H1 (cell line): ENCODE measurements at regions not wholly inside any gene's neighbourhood (a gene's known extent, or its start where the extent isn't known, plus 50 kb on each side); places are given as distances from the start of the nearest gene placed in this dataset.

ENCODE experiments used
- CTCF ChIA-PET: fragments of 300-600 bp; sonication (Branson Sonifier 250); formaldehyde crosslinking; loops from one replicate; lab custom pipeline; 2021; ENCODE audit not compliant: partially characterized antibody; lab: Charles Lee
- POLR2A ChIA-PET: fragments of 300-600 bp; sonication (Branson Sonifier 250); formaldehyde crosslinking; loops from one replicate; lab custom pipeline; 2021; ENCODE audit warnings: inconsistent platforms; ENCODE audit not compliant: partially characterized antibody; lab: Charles Lee
- DNase-seq, 2 experiments: peaks; one replicate each; pipeline versions ENCODE4 v3.0.0 to v3.0.0-alpha.2; 2010 to 2022; ENCODE audit warnings: low spot score in 2 of 2, low read depth in 1 of 2, mixed read lengths in 1 of 2
- FAIRE-seq: peaks from 2 replicates; lab custom pipeline; 2011; peaks lifted over from hg19 to GRCh38; lab: Jason Lieb, UNC
- H2AFZ ChIP-seq: 2 replicates; pipeline ENCODE4 v1.8.1; 2012; ENCODE audit warnings: low read length, inconsistent platforms
- H2AK5ac ChIP-seq: 2 replicates; pipeline ENCODE4 v1.6.1; 2013; ENCODE audit warnings: low read depth, low read length
- H2BK120ac ChIP-seq: replicated peaks from 2 replicates; pipeline ENCODE3; 2013; ENCODE audit warnings: low read depth, low read length, inconsistent platforms
- H2BK12ac ChIP-seq: 2 replicates; pipeline ENCODE4 v1.6.1; 2013; ENCODE audit warnings: low read depth, low read length
- H2BK15ac ChIP-seq: 2 replicates; pipeline ENCODE4 v1.6.1; 2013; ENCODE audit warnings: low read length
- H2BK20ac ChIP-seq: 2 replicates; pipeline ENCODE4 v1.6.1; 2013; ENCODE audit warnings: low read length
- H2BK5ac ChIP-seq: 2 replicates; pipeline ENCODE4 v1.6.1; 2013; ENCODE audit warnings: low read depth, low read length
- H3K14ac ChIP-seq: 2 replicates; pipeline ENCODE4 v1.6.1; 2013; ENCODE audit warnings: inconsistent platforms; ENCODE audit not compliant: insufficient read length
- H3K18ac ChIP-seq: 2 replicates; pipeline ENCODE4 v1.6.1; 2013; ENCODE audit warnings: low read length; ENCODE audit errors: extremely low read depth
- H3K23ac ChIP-seq: 2 replicates; pipeline ENCODE4 v1.6.1; 2013; ENCODE audit warnings: inconsistent platforms; ENCODE audit not compliant: insufficient read length
- H3K23me2 ChIP-seq: 2 replicates; pipeline ENCODE4 v1.6.1; 2013; ENCODE audit warnings: low read depth, low read length
- H3K27ac ChIP-seq: 2 replicates; pipeline ENCODE4 v1.6.1; 2011; ENCODE audit warnings: low read depth, low read length, inconsistent platforms
- H3K27me3 ChIP-seq, 4 experiments: replicated peaks in 1 of 4; 1 replicate in 1 of 4; 2 replicates in 3 of 4; pipeline versions ENCODE4 v1.6.1 to v1.8.1; 2011 to 2013; ENCODE audit warnings: low read length in 3 of 4, mild to moderate bottlenecking in 3 of 4, inconsistent platforms in 2 of 4, mixed read lengths in 2 of 4, moderate library complexity in 1 of 4; ENCODE audit not compliant: control insufficient read depth in 3 of 4, insufficient read depth in 3 of 4; ENCODE audit errors: extremely low read depth in 1 of 4
- H3K36me3 ChIP-seq, 4 experiments: 2 replicates each; pipeline versions ENCODE4 v1.6.1 to v1.8.1; 2011 to 2013; ENCODE audit warnings: mild to moderate bottlenecking in 4 of 4, low read length in 3 of 4, moderate library complexity in 2 of 4, control low read depth in 1 of 4, inconsistent platforms in 1 of 4; ENCODE audit not compliant: insufficient read depth in 4 of 4, control insufficient read depth in 2 of 4
- H3K4ac ChIP-seq: replicated peaks from 2 replicates; pipeline ENCODE3; 2013; ENCODE audit warnings: low read length, low read depth, mixed read lengths, inconsistent platforms; ENCODE audit not compliant: insufficient read length
- H3K4me1 ChIP-seq, 4 experiments: replicated peaks in 1 of 4; 1 replicate in 1 of 4; 2 replicates in 3 of 4; pipeline versions ENCODE4 v1.6.1 to v1.8.1; 2011 to 2013; ENCODE audit warnings: low read length in 3 of 4, inconsistent platforms in 2 of 4, mixed read lengths in 1 of 4; ENCODE audit not compliant: insufficient read depth in 4 of 4, control insufficient read depth in 3 of 4
- H3K4me2 ChIP-seq, 2 experiments: 2 replicates each; pipeline versions ENCODE4 v1.6.1 to v1.8.1; 2011 to 2013; ENCODE audit warnings: low read depth in 2 of 2, low read length in 2 of 2, control low read depth in 1 of 2, inconsistent platforms in 1 of 2, mild to moderate bottlenecking in 1 of 2; ENCODE audit not compliant: insufficient read depth in 1 of 2
- H3K4me3 ChIP-seq, 4 experiments: fragments of 200-600, 300-600 bp in 1 of 4; sonication (generic), shearing (Covaris generic), sonication (Bioruptor Twin) in 1 of 4; 2 replicates each; pipeline versions ENCODE4 v1.5.1 to v1.8.1; 2011 to 2016; ENCODE audit warnings: low read length in 4 of 4, low read depth in 3 of 4, control low read depth in 2 of 4, inconsistent platforms in 2 of 4, mild to moderate bottlenecking in 2 of 4, mixed read lengths in 1 of 4, moderate library complexity in 1 of 4; ENCODE audit not compliant: insufficient read depth in 2 of 4; ENCODE audit errors: extremely low read depth in 1 of 4
- H3K56ac ChIP-seq: replicated peaks from 2 replicates; pipeline ENCODE3; 2013; ENCODE audit warnings: low read depth, mild to moderate bottlenecking, mixed read lengths, low read length, inconsistent platforms; ENCODE audit not compliant: insufficient read length
- H3K79me1 ChIP-seq: 2 replicates; pipeline ENCODE4 v1.6.1; 2013; ENCODE audit warnings: low read depth, low read length, control low read depth
- H3K79me2 ChIP-seq, 2 experiments: 2 replicates each; pipeline versions ENCODE4 v1.6.1 to v1.8.1; 2012 to 2013; ENCODE audit warnings: low read length in 2 of 2, mild to moderate bottlenecking in 2 of 2, inconsistent platforms in 1 of 2; ENCODE audit not compliant: insufficient read depth in 2 of 2, control insufficient read depth in 1 of 2
- H3K9ac ChIP-seq, 4 experiments: replicated peaks in 1 of 4; 1 replicate in 1 of 4; 2 replicates in 3 of 4; pipeline versions ENCODE4 v1.6.1 to v1.8.1; 2011 to 2013; ENCODE audit warnings: low read depth in 3 of 4, low read length in 3 of 4, control low read depth in 2 of 4, mild to moderate bottlenecking in 2 of 4, moderate library complexity in 2 of 4, inconsistent platforms in 1 of 4; ENCODE audit errors: extremely low read depth in 1 of 4
- H3K9me3 ChIP-seq, 2 experiments: 2 replicates each; pipeline versions ENCODE4 v1.6.1 to v1.8.1; 2012 to 2013; ENCODE audit warnings: mild to moderate bottlenecking in 2 of 2, moderate library complexity in 2 of 2, control low read depth in 1 of 2, inconsistent platforms in 1 of 2, low read depth in 1 of 2, low read length in 1 of 2, mixed read lengths in 1 of 2; ENCODE audit not compliant: insufficient read depth in 2 of 2
- H4K20me1 ChIP-seq, 2 experiments: replicated peaks in 1 of 2; 2 replicates each; pipeline versions ENCODE3 to v1.8.1; 2011 to 2013; ENCODE audit warnings: inconsistent platforms in 2 of 2, low read length in 2 of 2, mild to moderate bottlenecking in 1 of 2; ENCODE audit not compliant: insufficient read depth in 2 of 2, control insufficient read depth in 1 of 2
- H4K5ac ChIP-seq: 2 replicates; pipeline ENCODE4 v1.6.1; 2013; ENCODE audit warnings: low read length, low read depth, mixed read lengths, inconsistent platforms; ENCODE audit not compliant: insufficient read length
- H4K8ac ChIP-seq: 2 replicates; pipeline ENCODE4 v1.8.0; 2013; ENCODE audit warnings: mild to moderate bottlenecking, moderate library complexity, low read length, inconsistent platforms; ENCODE audit not compliant: insufficient read depth; ENCODE audit errors: extremely low read depth
- H4K91ac ChIP-seq: replicated peaks from 2 replicates; pipeline ENCODE3; 2013; ENCODE audit warnings: low read length, mixed read lengths, inconsistent platforms; ENCODE audit not compliant: insufficient read length
- EGR1 ChIP-seq: IDR thresholded peaks from 2 replicates; pipeline ENCODE4 v1.6.1; 2011; ENCODE audit warnings: low read depth, low read length, borderline replicate concordance
- GTF2F1 ChIP-seq: IDR thresholded peaks from 2 replicates; pipeline ENCODE4 v1.6.1; 2012; ENCODE audit warnings: low read depth, low read length, improper control_type of control experiment, borderline replicate concordance
- HDAC2 ChIP-seq, 2 experiments: fragments of 300-600 bp in 1 of 2; sonication (generic) in 1 of 2; IDR thresholded peaks; 2 replicates each; pipeline ENCODE4 v1.6.1; 2011 to 2012; ENCODE audit warnings: low read depth in 2 of 2, low read length in 2 of 2, mild to moderate bottlenecking in 2 of 2, moderate library complexity in 2 of 2, borderline replicate concordance in 1 of 2, inconsistent platforms in 1 of 2
- KDM1A ChIP-seq: fragments of 200-600, 300-600 bp; sonication (generic); IDR thresholded peaks from 2 replicates; pipeline ENCODE4 v1.7.1; 2016; ENCODE audit warnings: mild to moderate bottlenecking, low read length, borderline replicate concordance
- RFX5 ChIP-seq: IDR thresholded peaks from 2 replicates; pipeline ENCODE4 v1.6.1; 2011; ENCODE audit warnings: low read depth, low read length, improper control_type of control experiment, borderline replicate concordance
- SP4 ChIP-seq: IDR thresholded peaks from 2 replicates; pipeline ENCODE4 v1.6.1; 2012; ENCODE audit warnings: low read length, inconsistent platforms
- WGBS, 2 experiments: shearing (Covaris generic) in 1 of 2; methylation state at CpG; one replicate each; pipeline versions ENCODE4 v1.1.6 to v1.1.7; 2013 to 2015; ENCODE audit warnings: low lambda C conversion rate in 2 of 2, mixed read lengths in 2 of 2, inconsistent platforms in 1 of 2, low coverage in 1 of 2, missing lambda C conversion rate in 1 of 2; ENCODE audit not compliant: insufficient replicate concordance in 2 of 2, insufficient coverage in 1 of 2, insufficient read length in 1 of 2; ENCODE audit errors: extremely low coverage in 1 of 2, missing lambda C conversion rate in 1 of 2; 5-methylcytosine and 5-hydroxymethylcytosine counted together
- TF ChIP-seq, protein P1 (sequence below): IDR thresholded peaks from 2 replicates; pipeline ENCODE4 v1.6.1; 2012; ENCODE audit warnings: inconsistent platforms

DNA sequence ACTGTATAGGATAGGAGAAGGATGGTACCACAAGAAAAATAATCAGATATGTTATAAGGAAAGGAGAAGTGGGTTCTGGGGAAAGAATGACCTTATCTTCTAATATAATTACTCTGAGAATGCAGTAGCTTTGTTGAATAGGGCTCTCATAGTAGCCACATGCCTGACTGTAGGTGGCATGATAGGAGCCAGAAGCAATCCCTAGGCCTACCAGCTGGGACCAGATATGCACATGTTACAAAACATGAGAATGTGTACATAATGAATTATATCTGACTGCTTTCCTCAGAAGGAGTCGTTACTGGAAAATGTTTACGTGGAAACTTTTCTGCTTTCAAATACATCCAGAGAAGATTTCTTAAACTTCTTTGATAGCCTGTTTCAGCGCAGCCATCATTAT lies 53.2 kb upstream of the FAM3C start:
- ChIA-PET POLR2A (no interaction called here), CTCF (interaction anchor here (0.7 to 1.1 kb wide), 3 partner anchors 15 to 43 kb away, joined by 3 read pairs; no protein-coding TSS in a partner anchor)

More for the DNA sequence above, 53.2 kb upstream of the FAM3C start:
- TF ChIP-seq EGR1 (no peak), SP4 (no peak), GTF2F1 (no peak), RFX5 (no peak), HDAC2 (IDR thresholded peaks at IDR 0.05; ENCODE audit: borderline replicate concordance in 1 of 2, low read depth in 2 of 2, low read length in 2 of 2) (no peak), KDM1A (no peak)
- TF ChIP-seq, protein P1, sequence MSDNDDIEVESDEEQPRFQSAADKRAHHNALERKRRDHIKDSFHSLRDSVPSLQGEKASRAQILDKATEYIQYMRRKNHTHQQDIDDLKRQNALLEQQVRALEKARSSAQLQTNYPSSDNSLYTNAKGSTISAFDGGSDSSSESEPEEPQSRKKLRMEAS = no peak
- no peak overlapping the region for H2BK20ac ChIP-seq
- H2BK120ac ChIP-seq = no peak overlapping the region
- H3K4me3 ChIP-seq = no peak overlapping the region
- no peak overlapping the region for H2AK5ac ChIP-seq
- no peak overlapping the region for H3K56ac ChIP-seq
- H3K36me3 ChIP-seq = no peaks in the 10 kb centered on the region
- no peak for DNase-seq
- H3K14ac ChIP-seq = no peak overlapping the region
- H4K5ac ChIP-seq = no peak overlapping the region
- no peak overlapping the region for H3K18ac ChIP-seq
- no peak overlapping the region for H2BK15ac ChIP-seq
- H3K4ac ChIP-seq = no peak overlapping the region
- no peak overlapping the region for H2BK12ac ChIP-seq
- no peak overlapping the region for H2BK5ac ChIP-seq
- H3K4me1 ChIP-seq = no peaks in the 10 kb centered on the region
- no peak overlapping the region for H2AFZ ChIP-seq
- no peaks in the 10 kb centered on the region for H3K79me2 ChIP-seq
- H3K23ac ChIP-seq = no peak overlapping the region
- FAIRE-seq = no peak
- no peaks in the 10 kb centered on the region for H3K27me3 ChIP-seq
- no peaks in the 10 kb centered on the region for H3K9me3 ChIP-seq
- H4K20me1 ChIP-seq = no peaks in the 10 kb centered on the region
- H3K4me2 ChIP-seq = no peak overlapping the region
- no peak overlapping the region for H4K8ac ChIP-seq
- H3K9ac ChIP-seq = no peak overlapping the region
- 95% methylated on average over 3 of the region's 3 CpGs; no CpG with 5 or more reads in 1 of the 2 experiments for WGBS, 2 experiments
- no peak overlapping the region for H3K27ac ChIP-seq
- no peak overlapping the region for H4K91ac ChIP-seq
- H3K23me2 ChIP-seq = no peaks in the 10 kb centered on the region
- no peaks in the 10 kb centered on the region for H3K79me1 ChIP-seq
